ENCODE measurements at regions not wholly inside any gene's neighbourhood (a gene's known extent, or its start where the extent isn't known, plus 50 kb on each side); places are given as distances from the start of the nearest gene placed in this dataset.

- ChIA-PET CTCF (no interaction called here), POLR2A (ENCODE audit: low non-redundant PET) (no interaction called here)
- no peak for TF ChIP-seq CTCF (conservative IDR thresholded peaks at IDR 0.05; ENCODE audit: low read depth)
- no peak for DNase-seq (ENCODE audit: low spot score)
- H3K27ac ChIP-seq, result no peak overlapping the region
Measured at GRCh38 chr6:81925201-81925600, 172.7 kb upstream of the TENT5A start.

- CTCF ChIA-PET, result no interaction called here
- TF ChIP-seq CTCF (conservative IDR thresholded peaks at IDR 0.05; ENCODE audit: low read depth), result no peak
- POLR2A ChIA-PET (ENCODE audit: low non-redundant PET), result no interaction called here
- no peak for DNase-seq (ENCODE audit: low spot score)
- H3K27ac ChIP-seq, result no peak overlapping the region
Measured at GRCh38 chr6:81909981-81910900, 157.8 kb upstream of the TENT5A start.

- CTCF ChIA-PET, result no interaction called here
- POLR2A ChIA-PET (ENCODE audit: low non-redundant PET), result no interaction called here
- no peak for DNase-seq (ENCODE audit: low spot score)
- H3K27ac ChIP-seq, result no peak overlapping the region
- TF ChIP-seq CTCF (conservative IDR thresholded peaks at IDR 0.05; ENCODE audit: low read depth), result no peak
Measured at GRCh38 chr6:81909162-81909561, 156.7 kb upstream of the TENT5A start.

- ChIA-PET POLR2A (ENCODE audit: low non-redundant PET) (no interaction called here), CTCF (interaction anchor here (0.6 kb wide), 1 partner anchor 409 kb away, joined by 3 read pairs; no protein-coding TSS in a partner anchor)
- no peak overlapping the region for H3K27ac ChIP-seq
- no peak for TF ChIP-seq CTCF (conservative IDR thresholded peaks at IDR 0.05; ENCODE audit: low read depth)
- DNase-seq (ENCODE audit: low spot score), result no peak
Measured at GRCh38 chr6:81906709-81907204, 154.3 kb upstream of the TENT5A start.

- no peak for TF ChIP-seq CTCF (conservative IDR thresholded peaks at IDR 0.05; ENCODE audit: low read depth)
- DNase-seq (ENCODE audit: low spot score), result no peak
- ChIA-PET CTCF (no interaction called here), POLR2A (ENCODE audit: low non-redundant PET) (no interaction called here)
- H3K27ac ChIP-seq, result no peak overlapping the region
Measured at GRCh38 chr6:81906041-81906440, 153.6 kb upstream of the TENT5A start.

- H3K27ac ChIP-seq, result no peak overlapping the region
- ChIA-PET CTCF (interaction anchor here (0.6 kb wide), 1 partner anchor 323 kb away, joined by 3 read pairs; no protein-coding TSS in a partner anchor), POLR2A (ENCODE audit: low non-redundant PET) (no interaction called here)
- DNase-seq (ENCODE audit: low spot score), result no peak
- TF ChIP-seq CTCF (conservative IDR thresholded peaks at IDR 0.05; ENCODE audit: low read depth), result no peak
Measured at GRCh38 chr6:81901551-81901966, 149.1 kb upstream of the TENT5A start.
